Smooth muscle cell (in vitro differentiated cells): ENCODE measurements at regions not wholly inside any gene's neighbourhood (a gene's known extent, or its start where the extent isn't known, plus 50 kb on each side); places are given as distances from the start of the nearest gene placed in this dataset.

Experiments
- DNase-seq: peaks from one replicate; lab custom pipeline; 2025; ENCODE audit not compliant: unreplicated experiment; lab: John Stamatoyannopoulos, UW
- H2AFZ ChIP-seq: fragments of 200-600 bp; sonication (generic); 2 replicates; pipeline ENCODE4 v1.6.0; 2016; ENCODE audit warnings: antibody characterized with exemption, low read depth, mild to moderate bottlenecking
- H3F3A ChIP-seq: fragments of 200-600 bp; sonication (generic); 2 replicates; pipeline ENCODE4 v1.6.0; 2017; ENCODE audit warnings: antibody characterized with exemption, low read depth
- H3K27ac ChIP-seq: fragments of 200-600 bp; sonication (generic); 2 replicates; pipeline ENCODE4 v1.5.1; 2016; ENCODE audit warnings: low read depth, mild to moderate bottlenecking
- H3K27me3 ChIP-seq: fragments of 200-600 bp; sonication (generic); 2 replicates; pipeline ENCODE4 v1.6.1; 2016; ENCODE audit warnings: low read depth, mild to moderate bottlenecking
- H3K36me3 ChIP-seq: fragments of 200-600 bp; sonication (generic); 2 replicates; pipeline ENCODE4 v1.5.1; 2016; ENCODE audit warnings: low read depth
- H3K4me1 ChIP-seq: fragments of 200-600 bp; sonication (generic); 2 replicates; pipeline ENCODE4 v1.5.1; 2016; ENCODE audit warnings: low read depth
- H3K4me2 ChIP-seq: fragments of 200-600 bp; sonication (generic); 2 replicates; pipeline ENCODE4 v1.6.0; 2016; ENCODE audit warnings: mild to moderate bottlenecking
- H3K4me3 ChIP-seq: fragments of 200-600 bp; sonication (generic); 2 replicates; pipeline ENCODE4 v1.5.1; 2016; ENCODE audit warnings: mild to moderate bottlenecking
- H3K79me2 ChIP-seq: fragments of 200-600 bp; sonication (generic); 2 replicates; pipeline ENCODE4 v1.6.0; 2016; ENCODE audit warnings: low read depth, mild to moderate bottlenecking
- H3K9ac ChIP-seq: fragments of 200-600 bp; sonication (generic); 2 replicates; pipeline ENCODE4 v1.6.0; 2016; ENCODE audit warnings: low read depth
- H3K9me3 ChIP-seq: fragments of 200-600 bp; sonication (generic); replicated peaks from 2 replicates; pipeline ENCODE4 v1.5.1; 2016; ENCODE audit warnings: low read depth
- H4K20me1 ChIP-seq: fragments of 200-600 bp; sonication (generic); 2 replicates; pipeline ENCODE4 v1.6.0; 2016; ENCODE audit warnings: low read depth
- CTCF ChIP-seq: fragments of 200-600 bp; sonication (generic); IDR thresholded peaks from 2 replicates; pipeline ENCODE4 v1.5.1; 2017; ENCODE audit warnings: borderline replicate concordance, mild to moderate bottlenecking, antibody characterized with exemption; ENCODE audit not compliant: insufficient read depth, poor library complexity, severe bottlenecking
- WGBS: methylation state at CpG from one replicate; pipeline ENCODE4 v1.1.7; 2016; ENCODE audit warnings: low lambda C conversion rate; 5-methylcytosine and 5-hydroxymethylcytosine counted together

- Histone ChIP-seq H3K4me1 (no peaks in the 10 kb centered on the region), H3K27me3 (no peaks in the 10 kb centered on the region), H3K4me3 (no peak overlapping the region), H3K9me3 (no peaks in the 10 kb centered on the region), H3K9ac (peak overlapping the region; percentile 72), H3F3A (no peaks in the 10 kb centered on the region), H2AFZ (peak overlapping the region; percentile 56), H3K4me2 (peak overlapping the region; percentile 55), H3K27ac (peak overlapping the region; percentile 95), H3K36me3 (no peaks in the 10 kb centered on the region), H3K79me2 (no peaks in the 10 kb centered on the region), H4K20me1 (no peaks in the 10 kb centered on the region)
- no peak for TF ChIP-seq CTCF
- WGBS = 64% methylated on average over 4 of the region's 4 CpGs
- DNase-seq = no peak
Measured at GRCh38 chr5:120152931-120153330, 311.2 kb upstream of the PRR16 start.

GRCh38 chr5:120153551-120153950, 310.5 kb upstream of the PRR16 start:
- DNase-seq = no peak
- H2AFZ ChIP-seq = peak overlapping the region; percentile 56
- no peak for TF ChIP-seq CTCF
- no peaks in the 10 kb centered on the region for H3K27me3 ChIP-seq
- H3K79me2 ChIP-seq = no peaks in the 10 kb centered on the region
- peak overlapping the region; percentile 95 for H3K27ac ChIP-seq
- no peaks in the 10 kb centered on the region for H3K9me3 ChIP-seq
- H3K4me2 ChIP-seq = peak overlapping the region; percentile 22
- no peak overlapping the region for H3K4me3 ChIP-seq
- no peaks in the 10 kb centered on the region for H3F3A ChIP-seq
- H3K36me3 ChIP-seq = no peaks in the 10 kb centered on the region
- no peaks in the 10 kb centered on the region for H3K4me1 ChIP-seq
- H3K9ac ChIP-seq = peak overlapping the region; percentile 72
- H4K20me1 ChIP-seq = no peaks in the 10 kb centered on the region
- WGBS = 80% methylated on average over 2 of the region's 2 CpGs

GRCh38 chr5:120155873-120156272, 308.2 kb upstream of the PRR16 start:
- Histone ChIP-seq H3K79me2 (no peaks in the 10 kb centered on the region), H3K4me3 (no peak overlapping the region), H3F3A (no peaks in the 10 kb centered on the region), H3K4me1 (no peaks in the 10 kb centered on the region), H3K36me3 (no peaks in the 10 kb centered on the region), H3K27ac (no peak overlapping the region), H2AFZ (no peak overlapping the region), H3K27me3 (no peaks in the 10 kb centered on the region), H3K9me3 (no peaks in the 10 kb centered on the region), H3K9ac (no peak overlapping the region), H3K4me2 (no peak overlapping the region), H4K20me1 (no peaks in the 10 kb centered on the region)
- 100% methylated on average over 1 of the region's 1 CpG for WGBS
- TF ChIP-seq CTCF = no peak
- no peak for DNase-seq

GRCh38 chr5:120158211-120158610, 305.9 kb upstream of the PRR16 start:
- 74% methylated on average over 1 of the region's 1 CpG for WGBS
- TF ChIP-seq CTCF = no peak
- Histone ChIP-seq H3K36me3 (no peaks in the 10 kb centered on the region), H4K20me1 (no peaks in the 10 kb centered on the region), H3K27ac (no peak overlapping the region), H3K4me3 (no peak overlapping the region), H3F3A (no peaks in the 10 kb centered on the region), H3K27me3 (no peaks in the 10 kb centered on the region), H3K4me1 (no peaks in the 10 kb centered on the region), H3K9me3 (no peaks in the 10 kb centered on the region), H3K79me2 (no peaks in the 10 kb centered on the region), H3K4me2 (no peak overlapping the region), H2AFZ (no peak overlapping the region), H3K9ac (no peak overlapping the region)
- no peak for DNase-seq
